GM21360 (cell line): ENCODE measurements at regions not wholly inside any gene's neighbourhood (a gene's known extent, or its start where the extent isn't known, plus 50 kb on each side); places are given as distances from the start of the nearest gene placed in this dataset.
"Not testable (repeated sequence)": the region's sequence is repeated elsewhere in the genome, so short reads cannot be mapped to it uniquely, and the experiment has no call there.

Experiments used
- ATAC-seq: cut with Tn5 transposase; IDR thresholded peaks from one replicate; pipeline ENCODE4 v1.9.1; 2021; ENCODE audit warnings: mild to moderate bottlenecking, moderate library complexity; ENCODE audit not compliant: unreplicated experiment

GRCh38 chr13:74554569-74555275 is 420.5 kb upstream of the KLF12 start:
- no peak for ATAC-seq

- ATAC-seq = no peak
Observed at GRCh38 chr13:74550039-74550438, 415.8 kb upstream of the KLF12 start.

- not testable (repeated sequence) for ATAC-seq
Observed at GRCh38 chr13:74536649-74537048, 402.4 kb upstream of the KLF12 start.

- no peak for ATAC-seq
Observed at GRCh38 chr13:74533226-74533625, 399.0 kb upstream of the KLF12 start.

GRCh38 chr13:74530011-74530410 is 395.8 kb upstream of the KLF12 start:
- no peak for ATAC-seq

- no peak for ATAC-seq
Observed at GRCh38 chr13:74528734-74529513, 394.7 kb upstream of the KLF12 start.

GRCh38 chr13:74523057-74523456 is 388.9 kb upstream of the KLF12 start:
- ATAC-seq = no peak

- no peak for ATAC-seq
Observed at GRCh38 chr13:74511523-74511922, 377.3 kb upstream of the KLF12 start.

- ATAC-seq = no peak
Observed at GRCh38 chr13:74487091-74487722, 353.0 kb upstream of the KLF12 start.

- ATAC-seq = peak; percentile 57
Observed at GRCh38 chr13:74485757-74486156, 351.6 kb upstream of the KLF12 start.

- ATAC-seq = no peak
Observed at GRCh38 chr13:74479124-74479523, 344.9 kb upstream of the KLF12 start.

- no peak for ATAC-seq
Observed at GRCh38 chr13:74476788-74477187, 342.6 kb upstream of the KLF12 start.

GRCh38 chr13:74476365-74476764 is 342.2 kb upstream of the KLF12 start:
- no peak for ATAC-seq

GRCh38 chr13:74466864-74467263 is 332.7 kb upstream of the KLF12 start:
- ATAC-seq = no peak

- no peak for ATAC-seq
Observed at GRCh38 chr13:74466020-74466419, 331.8 kb upstream of the KLF12 start.

- no peak for ATAC-seq
Observed at GRCh38 chr13:74465271-74465670, 331.1 kb upstream of the KLF12 start.

GRCh38 chr13:74464670-74465069 is 330.5 kb upstream of the KLF12 start:
- no peak for ATAC-seq

GRCh38 chr13:74461011-74461410 is 326.8 kb upstream of the KLF12 start:
- no peak for ATAC-seq

GRCh38 chr13:74452881-74453280 is 318.7 kb upstream of the KLF12 start:
- ATAC-seq = no peak

GRCh38 chr13:74452176-74452575 is 318.0 kb upstream of the KLF12 start:
- ATAC-seq = no peak

GRCh38 chr13:74450964-74451363 is 316.8 kb upstream of the KLF12 start:
- ATAC-seq = no peak

- no peak for ATAC-seq
Observed at GRCh38 chr13:74450525-74450845, 316.3 kb upstream of the KLF12 start.
